ENCODE measurements at regions not wholly inside any gene's neighbourhood (a gene's known extent, or its start where the extent isn't known, plus 50 kb on each side); places are given as distances from the start of the nearest gene placed in this dataset.
"Not testable (repeated sequence)": the region's sequence is repeated elsewhere in the genome, so short reads cannot be mapped to it uniquely, and the experiment has no call there.

DNA sequence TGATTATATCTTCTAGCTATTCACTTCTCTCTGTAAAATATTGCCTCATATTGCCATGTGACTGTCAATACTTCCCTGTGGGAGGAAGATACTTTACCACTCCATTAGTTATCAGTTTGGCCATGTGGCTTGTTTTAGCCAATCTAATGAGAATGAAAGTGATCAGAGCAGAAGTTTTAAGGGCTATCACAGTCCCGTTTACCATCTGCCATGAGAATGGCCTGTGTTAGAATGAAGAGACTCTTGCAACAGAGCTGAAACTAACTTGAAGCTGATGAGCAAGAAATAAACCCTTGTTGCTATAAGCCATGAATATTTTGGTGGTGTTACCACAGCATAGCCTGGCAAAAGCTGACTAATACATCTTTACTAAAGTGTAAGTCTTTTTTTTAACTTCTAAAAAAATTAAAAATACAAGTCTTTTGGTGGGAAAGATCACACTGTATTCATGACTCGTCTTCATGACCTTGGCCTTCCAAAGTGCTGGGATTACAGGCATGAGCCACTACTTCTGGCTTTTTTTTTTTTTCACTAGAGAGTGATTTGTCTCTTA is 68.0 kb upstream of the CTNNA1 start:
- H3K4me1 ChIP-seq (ENCODE audit: control insufficient read depth, insufficient read depth, low read length) = no peaks in the 10 kb centered on the region
- no peaks in the 10 kb centered on the region for H3K27me3 ChIP-seq (ENCODE audit: control insufficient read depth, insufficient read depth)
- intact Hi-C loops (cut with DNase I) = no loop called here
- H3K4me3 ChIP-seq (ENCODE audit: low read length) = no peak overlapping the region
- ATAC-seq = no peak
- 49% methylated on average over 2 of the region's 2 CpGs for WGBS
- H3K9me3 ChIP-seq (ENCODE audit: control insufficient read depth, low read length) = no peaks in the 10 kb centered on the region
- DNase-seq = no peak
- no peak overlapping the region for H3K27ac ChIP-seq (ENCODE audit: low read length)

DNA sequence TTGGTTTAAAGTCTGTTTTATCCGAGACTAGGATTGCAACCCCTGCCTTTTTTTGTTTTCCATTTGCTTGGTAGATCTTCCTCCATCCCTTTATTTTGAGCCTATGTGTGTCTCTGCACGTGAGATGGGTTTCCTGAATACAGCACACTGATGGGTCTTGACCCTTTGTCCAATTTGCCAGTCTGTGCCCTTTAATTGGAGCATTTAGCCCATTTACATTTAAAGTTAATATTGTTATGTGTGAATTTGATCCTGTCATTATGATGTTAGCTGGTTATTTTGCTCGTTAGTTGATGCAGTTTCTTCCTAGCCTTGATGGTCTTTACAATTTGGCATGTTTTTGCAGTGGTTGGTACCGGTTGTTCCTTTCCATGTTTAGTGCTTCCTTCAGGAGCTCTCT is 70.8 kb upstream of the CTNNA1 start:
- WGBS = 73% methylated on average over 3 of the region's 4 CpGs
- H3K4me1 ChIP-seq (ENCODE audit: control insufficient read depth, insufficient read depth, low read length); intact Hi-C loops (cut with DNase I); ATAC-seq; DNase-seq; H3K27ac ChIP-seq (ENCODE audit: low read length); H3K4me3 ChIP-seq (ENCODE audit: low read length); H3K27me3 ChIP-seq (ENCODE audit: control insufficient read depth, insufficient read depth); H3K9me3 ChIP-seq (ENCODE audit: control insufficient read depth, low read length): not testable (repeated sequence)

DNA sequence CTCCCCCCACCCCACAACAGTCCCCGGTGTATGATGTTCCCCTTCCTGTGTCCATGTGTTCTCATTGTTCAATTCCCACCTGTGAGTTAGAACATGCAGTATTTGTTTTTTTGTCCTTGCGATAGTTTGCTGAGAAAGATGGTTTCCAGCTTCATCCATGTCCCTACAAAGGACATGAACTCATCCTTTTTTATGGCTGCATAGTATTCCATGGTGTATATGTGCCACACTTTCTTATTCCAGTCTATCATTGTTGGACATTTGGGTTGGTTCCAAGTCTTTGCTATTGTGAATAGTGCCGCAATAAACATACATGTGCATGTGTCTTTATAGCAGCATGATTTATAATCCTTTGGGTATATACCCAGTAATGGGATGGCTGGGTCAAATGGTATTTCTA is 74.4 kb upstream of the CTNNA1 start:
- H3K27me3 ChIP-seq (ENCODE audit: control insufficient read depth, insufficient read depth); H3K27ac ChIP-seq (ENCODE audit: low read length); H3K4me3 ChIP-seq (ENCODE audit: low read length); ATAC-seq; intact Hi-C loops (cut with DNase I); H3K9me3 ChIP-seq (ENCODE audit: control insufficient read depth, low read length); DNase-seq; H3K4me1 ChIP-seq (ENCODE audit: control insufficient read depth, insufficient read depth, low read length): not testable (repeated sequence)
- 99% methylated on average over 2 of the region's 3 CpGs for WGBS

DNA sequence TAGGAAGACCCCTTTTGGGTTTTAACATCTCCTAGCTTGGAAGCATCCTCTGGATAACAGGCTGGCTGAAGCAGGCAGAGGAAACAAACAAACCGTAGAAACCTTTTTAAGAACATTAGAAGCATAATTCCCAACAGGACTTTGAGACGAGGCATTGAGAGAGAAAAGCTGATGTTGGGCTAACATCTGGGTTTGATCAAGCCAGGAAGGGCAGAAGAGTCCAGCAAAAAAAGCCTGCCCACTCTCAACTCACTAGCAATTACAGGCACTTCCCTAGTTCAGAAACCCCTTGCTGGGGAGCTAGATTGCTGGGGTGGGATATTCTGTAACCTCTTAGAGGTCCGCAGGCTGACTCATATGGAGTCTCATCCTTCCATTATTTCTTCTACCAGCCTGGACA is 75.4 kb upstream of the CTNNA1 start:
- H3K4me3 ChIP-seq (ENCODE audit: low read length) = no peak overlapping the region
- intact Hi-C loops (cut with DNase I) = no loop called here
- H3K27me3 ChIP-seq (ENCODE audit: control insufficient read depth, insufficient read depth) = no peaks in the 10 kb centered on the region
- 64% methylated on average over 3 of the region's 3 CpGs for WGBS
- H3K27ac ChIP-seq (ENCODE audit: low read length) = no peak overlapping the region
- ATAC-seq (no peak), DNase-seq (no peak)
- H3K9me3 ChIP-seq (ENCODE audit: control insufficient read depth, low read length) = no peaks in the 10 kb centered on the region
- no peaks in the 10 kb centered on the region for H3K4me1 ChIP-seq (ENCODE audit: control insufficient read depth, insufficient read depth, low read length)

DNA sequence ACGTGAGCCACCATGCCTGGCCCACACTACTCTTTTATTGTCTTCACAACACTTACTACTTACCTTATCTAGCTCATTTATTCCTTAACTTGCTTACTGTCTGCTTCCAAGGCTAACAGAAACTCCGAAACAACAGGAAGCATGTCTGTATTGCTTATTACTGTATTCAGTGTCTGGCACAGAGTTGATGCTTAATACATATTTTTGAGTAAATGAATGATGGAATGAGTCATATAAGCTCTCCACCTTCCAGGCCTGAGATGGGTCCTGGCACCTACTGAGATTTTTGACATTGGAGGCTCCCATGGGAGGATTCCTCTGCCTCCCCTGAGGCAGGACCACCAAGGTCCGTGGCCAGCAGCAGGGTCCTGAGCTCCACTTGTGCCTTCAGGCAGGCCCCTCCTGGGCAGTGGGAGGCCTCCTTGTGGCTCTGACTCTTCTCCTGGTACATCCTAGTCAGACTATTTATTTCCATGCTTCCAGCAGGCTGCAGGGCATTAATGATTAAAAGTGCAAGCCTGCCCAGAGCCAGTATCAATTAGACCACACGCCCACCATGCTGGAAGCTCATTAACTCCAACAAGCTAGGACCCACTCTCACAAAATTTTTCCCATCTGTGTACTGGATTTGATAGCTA is 76.5 kb upstream of the CTNNA1 start:
- ATAC-seq = no peak
- Histone ChIP-seq H3K4me3 (ENCODE audit: low read length) (no peak overlapping the region), H3K27ac (ENCODE audit: low read length) (no peak overlapping the region), H3K4me1 (ENCODE audit: control insufficient read depth, insufficient read depth, low read length) (no peaks in the 10 kb centered on the region), H3K9me3 (ENCODE audit: control insufficient read depth, low read length) (no peaks in the 10 kb centered on the region), H3K27me3 (ENCODE audit: control insufficient read depth, insufficient read depth) (no peaks in the 10 kb centered on the region)
- 73% methylated on average over 4 of the region's 4 CpGs for WGBS
- no peak for DNase-seq
- intact Hi-C loops (cut with DNase I) = no loop called here

DNA sequence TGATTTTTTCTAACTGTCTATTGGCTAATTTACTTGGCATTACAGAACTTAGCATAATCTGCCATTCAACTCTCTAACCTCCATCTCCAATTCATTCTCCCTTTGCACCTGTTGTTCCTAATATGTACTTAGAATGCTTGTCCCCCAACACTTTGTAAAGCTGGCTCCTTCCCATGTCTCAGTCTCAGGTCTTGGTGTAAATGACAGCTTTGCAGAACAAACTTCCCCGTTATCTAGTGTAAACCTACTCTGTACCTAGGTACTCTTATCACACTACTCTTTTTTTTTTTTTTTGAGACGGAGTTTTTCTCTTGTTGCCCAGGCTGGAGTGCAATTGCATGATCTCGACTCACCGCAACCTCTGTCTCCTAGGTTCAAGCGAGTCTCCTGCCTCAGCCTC is 77.2 kb upstream of the CTNNA1 start:
- no peaks in the 10 kb centered on the region for H3K9me3 ChIP-seq (ENCODE audit: control insufficient read depth, low read length)
- no peak overlapping the region for H3K27ac ChIP-seq (ENCODE audit: low read length)
- DNase-seq = no peak
- no peaks in the 10 kb centered on the region for H3K4me1 ChIP-seq (ENCODE audit: control insufficient read depth, insufficient read depth, low read length)
- H3K4me3 ChIP-seq (ENCODE audit: low read length) = no peak overlapping the region
- H3K27me3 ChIP-seq (ENCODE audit: control insufficient read depth, insufficient read depth) = no peaks in the 10 kb centered on the region
- WGBS = 85% methylated on average over 5 of the region's 5 CpGs
- no peak for ATAC-seq
- intact Hi-C loops (cut with DNase I) = no loop called here

DNA sequence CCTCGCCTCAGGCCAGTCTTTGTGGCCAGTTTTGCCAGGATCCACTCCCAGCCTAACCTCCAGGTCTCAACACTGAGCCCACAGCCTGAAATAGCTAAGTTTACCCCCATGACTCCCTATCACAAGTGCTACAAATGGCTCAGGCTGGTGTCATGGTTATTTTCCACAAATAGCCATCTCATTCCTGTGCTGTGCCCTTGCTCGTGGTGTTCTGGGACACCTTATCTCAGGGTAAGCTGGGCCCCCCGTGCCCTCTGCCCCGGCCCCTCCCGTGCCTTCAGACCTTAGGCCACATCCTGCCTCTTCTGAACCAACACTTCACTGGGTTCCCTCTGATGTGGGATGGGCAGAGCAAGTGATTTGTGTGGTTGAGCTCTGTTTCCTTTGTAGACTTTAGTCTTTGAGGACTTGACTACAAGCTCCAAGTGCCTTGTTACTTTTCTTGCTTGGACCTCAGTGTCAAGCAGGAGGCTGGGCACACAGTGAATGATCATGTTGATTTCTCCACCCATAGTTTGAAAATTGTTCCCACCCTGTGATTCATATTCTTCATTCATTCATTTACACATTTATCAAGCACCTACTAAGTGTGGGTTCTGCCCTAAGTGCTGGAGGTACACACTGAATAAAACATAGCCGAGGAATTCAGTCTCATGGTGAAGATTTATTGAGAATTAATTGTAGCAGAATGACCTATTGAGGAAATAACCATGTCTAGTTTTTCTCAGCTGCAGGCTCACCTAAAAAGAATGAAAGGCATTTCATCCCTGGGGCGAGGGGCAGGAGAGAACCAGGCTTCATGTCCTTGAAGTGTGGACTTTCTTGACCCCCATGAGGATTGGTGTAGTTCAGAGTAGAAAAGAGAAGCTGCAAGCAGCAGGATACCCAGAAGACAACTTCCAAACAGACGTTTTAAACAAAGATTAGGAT is 84.5 kb upstream of the CTNNA1 start:
- DNase-seq (peak; percentile 52 to 83 (median 81)), ATAC-seq (peak; percentile 89 to 92)
- intact Hi-C loops (cut with DNase I) = no loop called here
- H3K4me3 ChIP-seq (ENCODE audit: low read length) = no peak overlapping the region
- 50% methylated on average over 8 of the region's 8 CpGs for WGBS
- H3K4me1 ChIP-seq (ENCODE audit: control insufficient read depth, insufficient read depth, low read length) = peaks cover 3% of the 10 kb centered on the region
- H3K27ac ChIP-seq (ENCODE audit: low read length) = peak overlapping the region; percentile 82
- no peaks in the 10 kb centered on the region for H3K27me3 ChIP-seq (ENCODE audit: control insufficient read depth, insufficient read depth)
- H3K9me3 ChIP-seq (ENCODE audit: control insufficient read depth, low read length) = no peaks in the 10 kb centered on the region

DNA sequence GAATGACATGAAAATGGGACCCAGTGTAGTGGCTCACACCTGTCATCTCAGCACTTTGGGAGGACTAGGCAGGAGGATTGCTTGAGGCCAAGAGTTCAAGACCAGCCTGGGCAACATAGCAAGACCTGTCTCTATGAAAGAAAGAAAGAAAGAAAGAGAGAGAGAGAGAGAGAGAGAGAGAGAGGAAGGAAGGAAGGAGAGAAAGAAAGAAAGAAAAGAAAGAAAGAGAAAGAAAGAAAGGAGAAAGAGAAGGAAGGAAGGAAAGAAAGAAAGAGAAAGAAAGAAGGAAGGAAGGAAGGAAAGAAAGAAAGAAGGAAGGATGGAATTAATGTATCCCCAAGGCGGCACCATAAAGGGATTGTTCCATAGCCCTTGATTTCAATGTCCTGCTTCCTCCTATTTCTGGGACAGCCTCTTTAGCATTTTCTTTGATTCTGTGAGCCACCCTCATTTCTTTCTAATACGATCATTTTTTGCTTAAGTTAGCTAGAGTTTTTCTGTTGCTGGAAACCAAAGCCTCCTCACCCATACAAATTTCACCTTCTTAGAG is 85.4 kb upstream of the CTNNA1 start:
- DNase-seq; ATAC-seq; intact Hi-C loops (cut with DNase I); H3K4me3 ChIP-seq (ENCODE audit: low read length); H3K9me3 ChIP-seq (ENCODE audit: control insufficient read depth, low read length); H3K4me1 ChIP-seq (ENCODE audit: control insufficient read depth, insufficient read depth, low read length); H3K27me3 ChIP-seq (ENCODE audit: control insufficient read depth, insufficient read depth): not testable (repeated sequence)
- H3K27ac ChIP-seq (ENCODE audit: low read length) = peak overlapping the region; percentile 83
- 84% methylated on average over 2 of the region's 2 CpGs for WGBS

DNA sequence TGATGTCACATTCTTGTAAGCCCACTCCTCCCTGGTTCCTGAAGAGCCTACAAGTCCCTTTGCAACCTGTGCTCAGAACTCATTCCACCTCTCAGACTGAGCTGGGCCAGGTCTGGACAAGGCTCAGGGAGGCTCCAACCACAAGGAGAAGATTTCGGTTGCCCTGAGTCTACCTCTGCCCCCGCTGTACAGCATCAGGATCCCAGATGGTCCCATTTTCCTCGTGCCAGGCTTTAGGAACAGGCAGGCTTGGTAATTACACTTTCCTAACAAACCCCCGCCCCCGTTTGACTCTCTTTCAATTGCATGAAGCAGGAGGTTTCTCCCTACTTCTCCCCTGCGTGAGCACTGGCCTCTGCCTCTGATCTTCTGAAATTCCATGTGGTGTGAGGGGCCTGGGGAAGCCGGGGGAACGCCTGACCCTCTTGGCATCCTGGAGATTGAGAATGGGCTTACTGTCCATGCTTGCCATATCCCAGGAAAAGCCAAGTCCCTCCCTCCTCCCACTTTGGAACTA is 86.9 kb upstream of the CTNNA1 start:
- intact Hi-C loops (cut with DNase I) = no loop called here
- H3K27me3 ChIP-seq (ENCODE audit: control insufficient read depth, insufficient read depth) = no peaks in the 10 kb centered on the region
- no peak overlapping the region for H3K4me3 ChIP-seq (ENCODE audit: low read length)
- ATAC-seq = no peak
- H3K27ac ChIP-seq (ENCODE audit: low read length) = no peak overlapping the region
- H3K4me1 ChIP-seq (ENCODE audit: control insufficient read depth, insufficient read depth, low read length) = peaks cover 6% of the 10 kb centered on the region
- no peaks in the 10 kb centered on the region for H3K9me3 ChIP-seq (ENCODE audit: control insufficient read depth, low read length)
- WGBS = 88% methylated on average over 8 of the region's 8 CpGs
- DNase-seq = no peak

DNA sequence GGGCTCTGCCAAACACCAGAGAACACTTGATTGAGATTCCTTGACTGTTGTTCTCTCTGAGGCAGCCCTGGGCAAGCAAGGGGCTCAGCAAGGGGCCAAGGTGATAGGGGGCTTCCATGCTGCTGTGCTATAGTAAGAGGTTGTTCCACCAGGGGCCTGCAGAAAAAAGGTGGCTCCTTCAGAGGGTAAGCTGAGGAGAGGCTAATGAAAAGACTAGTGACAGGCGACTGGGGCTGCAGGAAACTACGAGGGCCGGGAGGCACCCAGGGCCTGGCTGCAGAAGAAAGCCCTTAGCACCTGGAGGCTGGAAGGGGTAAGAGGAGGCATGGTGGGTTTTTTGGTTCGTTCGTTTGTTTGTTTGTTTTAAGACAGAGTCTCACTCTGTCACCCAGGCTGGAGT is 88.0 kb upstream of the CTNNA1 start:
- no peak overlapping the region for H3K27ac ChIP-seq (ENCODE audit: low read length)
- no peak overlapping the region for H3K4me3 ChIP-seq (ENCODE audit: low read length)
- no peaks in the 10 kb centered on the region for H3K27me3 ChIP-seq (ENCODE audit: control insufficient read depth, insufficient read depth)
- intact Hi-C loops (cut with DNase I) = no loop called here
- WGBS = 94% methylated on average over 5 of the region's 5 CpGs
- DNase-seq (no peak), ATAC-seq (no peak)
- peaks cover 6% of the 10 kb centered on the region for H3K4me1 ChIP-seq (ENCODE audit: control insufficient read depth, insufficient read depth, low read length)
- no peaks in the 10 kb centered on the region for H3K9me3 ChIP-seq (ENCODE audit: control insufficient read depth, low read length)
